Activated gamma-delta T cell treated with Interleukin-2 at 50 U/mL for 16 hours (primary cell): ENCODE measurements at regions not wholly inside any gene's neighbourhood (a gene's known extent, or its start where the extent isn't known, plus 50 kb on each side); places are given as distances from the start of the nearest gene placed in this dataset.
"Not testable (repeated sequence)": the region's sequence is repeated elsewhere in the genome, so short reads cannot be mapped to it uniquely, and the experiment has no call there.

Experiments used
- DNase-seq: peaks from one replicate; pipeline ENCODE4 v3.0.0-alpha.2; 2020

- DNase-seq, result no peak
These were observed 214.6 kb upstream of the FAM241A start for GRCh38 chr4:111930659-111931058.

- no peak for DNase-seq
These were observed 211.6 kb upstream of the FAM241A start for GRCh38 chr4:111933703-111934102.

GRCh38 chr4:111934314-111934713 lies 210.9 kb upstream of the FAM241A start:
- DNase-seq, result no peak

GRCh38 chr4:111937368-111937767 lies 207.9 kb upstream of the FAM241A start:
- DNase-seq, result no peak

GRCh38 chr4:111941957-111942356 lies 203.3 kb upstream of the FAM241A start:
- no peak for DNase-seq

- no peak for DNase-seq
These were observed 201.5 kb upstream of the FAM241A start for GRCh38 chr4:111943796-111944203.

- no peak for DNase-seq
These were observed 200.2 kb upstream of the FAM241A start for GRCh38 chr4:111945014-111945413.

GRCh38 chr4:111946800-111947199 lies 198.5 kb upstream of the FAM241A start:
- no peak for DNase-seq

GRCh38 chr4:111952688-111953087 lies 192.6 kb upstream of the FAM241A start:
- no peak for DNase-seq

- DNase-seq, result no peak
These were observed 190.7 kb upstream of the FAM241A start for GRCh38 chr4:111954550-111954949.

GRCh38 chr4:111955001-111955400 lies 190.3 kb upstream of the FAM241A start:
- no peak for DNase-seq

GRCh38 chr4:111957116-111957515 lies 188.1 kb upstream of the FAM241A start:
- DNase-seq, result no peak

- DNase-seq, result no peak
These were observed 187.3 kb upstream of the FAM241A start for GRCh38 chr4:111957997-111958396.

GRCh38 chr4:111959222-111959621 lies 186.0 kb upstream of the FAM241A start:
- no peak for DNase-seq

GRCh38 chr4:111960241-111960667 lies 185.0 kb upstream of the FAM241A start:
- DNase-seq, result no peak

- DNase-seq, result not testable (repeated sequence)
These were observed 184.2 kb upstream of the FAM241A start for GRCh38 chr4:111961026-111961425.

GRCh38 chr4:111961809-111962208 lies 183.4 kb upstream of the FAM241A start:
- no peak for DNase-seq

GRCh38 chr4:111963158-111963700 lies 182.0 kb upstream of the FAM241A start:
- DNase-seq, result no peak

- DNase-seq, result no peak
These were observed 167.8 kb upstream of the FAM241A start for GRCh38 chr4:111977419-111977965.

GRCh38 chr4:111979921-111980320 lies 165.3 kb upstream of the FAM241A start:
- DNase-seq, result no peak

GRCh38 chr4:111982089-111982488 lies 163.2 kb upstream of the FAM241A start:
- DNase-seq, result no peak

- no peak for DNase-seq
These were observed 161.0 kb upstream of the FAM241A start for GRCh38 chr4:111984169-111984819.

GRCh38 chr4:111985426-111985825 lies 159.8 kb upstream of the FAM241A start:
- no peak for DNase-seq

- no peak for DNase-seq
These were observed 159.2 kb upstream of the FAM241A start for GRCh38 chr4:111986095-111986494.

GRCh38 chr4:111988514-111988913 lies 156.7 kb upstream of the FAM241A start:
- DNase-seq, result no peak
